HG03354 (cell line): ENCODE measurements at regions not wholly inside any gene's neighbourhood (a gene's known extent, or its start where the extent isn't known, plus 50 kb on each side); places are given as distances from the start of the nearest gene placed in this dataset.

Experiments
- ATAC-seq: cut with Tn5 transposase; IDR thresholded peaks from one replicate; pipeline ENCODE4 v1.9.1; 2021; ENCODE audit warnings: mild to moderate bottlenecking; ENCODE audit not compliant: unreplicated experiment, poor library complexity, severe bottlenecking

DNA sequence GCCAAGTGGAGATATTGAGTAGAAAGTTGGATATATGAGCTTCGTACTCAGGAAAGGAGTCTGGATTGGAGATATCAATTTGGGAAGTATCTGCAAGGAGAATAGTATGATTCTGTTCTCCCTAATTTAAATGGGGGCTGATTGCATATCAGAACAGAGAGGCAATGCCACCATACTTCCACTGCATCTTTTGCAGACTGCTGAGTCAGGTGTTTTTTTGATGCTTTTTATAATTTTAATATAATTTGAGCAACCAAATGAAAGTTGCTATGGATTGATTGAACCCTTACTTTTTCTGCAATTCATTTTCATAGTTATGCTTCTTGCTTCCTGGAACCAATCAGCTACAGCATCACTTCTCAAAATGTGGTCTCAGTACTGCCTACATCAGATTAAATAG is 590.3 kb downstream of the USP25 start:
- no peak for ATAC-seq

DNA sequence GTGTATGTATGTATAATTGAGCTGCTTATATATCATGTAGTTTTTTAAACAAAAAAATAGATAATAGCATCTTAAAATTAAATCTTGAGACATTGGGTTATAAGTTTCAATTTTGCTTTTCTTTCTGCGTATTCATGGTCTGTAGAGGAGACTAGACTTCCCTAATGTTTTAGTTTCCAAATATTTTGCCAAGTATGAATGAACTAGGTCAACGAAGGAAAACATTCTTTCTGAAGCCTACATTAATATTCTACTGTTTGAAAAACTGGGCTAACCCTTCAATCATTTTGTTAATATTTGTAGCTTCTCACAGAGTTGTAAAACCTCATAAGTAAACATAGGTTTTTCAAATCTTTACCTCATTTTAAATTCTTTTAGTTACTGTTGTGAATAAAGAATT is 592.7 kb downstream of the USP25 start:
- no peak for ATAC-seq

DNA sequence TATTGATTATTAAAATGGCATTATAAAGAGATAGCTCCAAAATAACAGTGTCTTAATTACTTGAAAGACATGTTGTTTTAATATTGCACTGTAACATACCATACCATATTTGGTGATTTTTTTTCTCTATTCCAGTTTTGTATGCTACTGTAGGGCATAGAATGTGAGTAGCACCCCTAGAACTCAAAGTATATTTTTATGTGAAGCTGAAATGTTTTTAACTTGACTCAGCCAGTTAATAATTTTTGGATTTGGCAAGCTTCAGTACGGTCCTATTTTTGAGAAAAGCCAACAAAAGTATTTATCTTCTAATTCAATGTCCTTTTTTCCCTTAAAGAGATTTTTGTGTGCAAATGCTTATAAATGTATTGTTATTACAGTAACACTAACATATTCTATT is 593.8 kb downstream of the USP25 start:
- no peak for ATAC-seq

DNA sequence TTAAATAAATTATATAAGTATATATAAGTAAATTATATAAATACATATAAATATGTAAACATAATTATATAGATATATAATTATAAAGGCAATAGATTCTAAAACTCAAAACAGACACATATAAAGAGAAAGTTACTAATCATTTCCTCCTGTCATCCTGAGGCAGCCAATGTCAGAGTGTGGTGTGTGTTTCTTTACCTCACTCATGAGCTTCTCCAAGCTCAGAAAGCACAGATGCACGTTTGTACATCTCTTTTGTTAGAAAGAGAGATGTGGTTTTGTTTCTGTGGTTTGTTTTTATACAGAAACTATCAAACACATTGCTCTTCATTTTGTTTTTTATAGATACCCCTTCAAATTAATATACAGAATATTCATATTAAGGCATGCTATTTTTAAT is 594.8 kb downstream of the USP25 start:
- no peak for ATAC-seq

DNA sequence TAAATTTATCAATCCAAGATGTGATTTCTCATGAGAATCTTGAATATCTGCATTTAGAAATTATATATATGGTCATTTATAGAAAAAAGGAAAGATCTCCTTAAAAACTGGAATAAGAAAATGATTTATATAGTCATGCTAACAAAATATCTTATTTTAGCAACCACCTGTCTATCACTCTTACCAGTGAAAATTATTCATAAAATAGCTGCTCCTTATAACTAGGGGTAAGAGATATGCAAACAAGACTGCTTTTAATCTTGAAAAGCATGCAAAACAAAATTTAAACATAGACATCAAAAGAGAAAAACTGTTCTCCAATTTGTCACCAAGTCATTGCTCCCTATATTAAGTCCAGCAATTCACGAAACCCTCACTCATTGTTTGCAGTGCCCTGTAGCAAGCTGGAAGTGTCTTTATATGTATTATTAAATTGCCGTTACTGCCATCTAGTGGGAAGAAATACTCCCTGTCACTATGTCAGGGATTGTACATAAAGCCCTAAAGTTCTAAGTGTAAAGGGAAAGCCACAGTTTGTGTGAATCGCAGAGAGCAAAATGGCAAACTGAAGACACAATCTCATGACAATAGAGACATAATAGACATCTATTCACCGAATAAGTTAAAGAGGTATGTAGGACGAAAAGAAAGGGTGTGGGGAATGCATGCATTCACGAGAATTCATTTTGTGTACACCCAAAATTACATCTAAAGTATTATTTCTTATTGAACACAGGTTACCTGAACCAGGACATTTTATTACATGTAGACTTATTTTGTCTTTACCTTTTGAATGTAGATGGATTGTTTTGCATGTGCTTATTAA is 600.5 kb downstream of the USP25 start:
- ATAC-seq: peak; percentile 90

DNA sequence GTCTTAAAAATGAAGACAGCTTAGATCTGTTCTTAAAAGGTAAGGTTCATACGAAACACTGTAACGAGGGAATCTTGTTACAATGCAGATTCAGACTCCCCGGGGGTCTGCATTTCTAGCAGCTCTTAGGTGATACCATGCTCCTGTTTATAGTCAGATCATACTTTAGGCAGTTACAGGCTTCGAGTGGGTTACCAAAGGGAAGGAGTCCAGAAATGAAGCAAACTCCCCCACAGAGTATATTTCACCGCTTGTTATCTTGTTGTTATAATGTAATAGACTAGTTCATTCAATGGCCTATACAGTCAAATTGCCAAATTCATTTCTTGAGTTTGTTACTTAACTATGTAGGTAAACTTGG is 601.1 kb downstream of the USP25 start:
- no peak for ATAC-seq

DNA sequence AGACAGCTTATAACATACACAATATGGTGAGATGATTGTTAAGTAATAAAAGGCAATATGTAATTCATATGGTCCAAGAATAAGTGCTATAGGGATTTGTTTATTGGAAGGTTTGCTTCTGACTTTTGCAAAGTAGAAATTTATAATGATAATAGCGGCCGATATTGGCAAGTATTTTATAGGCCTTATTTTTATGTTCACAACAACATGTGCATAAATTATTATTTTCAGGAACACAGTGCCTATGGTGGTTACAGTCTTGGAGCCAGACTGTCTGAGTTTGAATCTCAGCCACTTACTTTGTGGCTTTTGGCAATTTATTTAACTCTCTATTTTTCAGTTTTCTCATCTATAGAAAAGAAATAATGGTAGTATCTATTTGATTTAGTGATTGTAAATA is 607.5 kb downstream of the USP25 start:
- no peak for ATAC-seq

DNA sequence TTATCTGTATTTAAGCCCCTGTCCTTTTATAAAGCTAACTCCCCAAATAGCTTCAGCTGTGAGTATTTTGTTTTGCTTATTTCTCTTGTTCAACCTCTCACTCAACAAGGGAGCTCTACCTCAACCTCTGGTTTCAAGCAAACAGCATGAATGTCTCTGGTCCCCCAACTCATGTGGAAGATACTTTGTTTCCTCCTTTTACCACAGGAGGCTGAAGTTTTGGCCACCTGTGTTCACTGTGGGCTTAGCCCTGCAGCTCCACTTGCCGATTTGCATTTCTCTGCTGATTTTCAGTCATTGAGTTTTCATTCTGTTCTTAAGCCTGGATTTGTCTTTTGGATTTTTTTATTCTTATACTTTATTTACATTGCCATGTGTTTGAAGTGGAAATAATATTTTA is 613.1 kb downstream of the USP25 start:
- ATAC-seq: no peak

DNA sequence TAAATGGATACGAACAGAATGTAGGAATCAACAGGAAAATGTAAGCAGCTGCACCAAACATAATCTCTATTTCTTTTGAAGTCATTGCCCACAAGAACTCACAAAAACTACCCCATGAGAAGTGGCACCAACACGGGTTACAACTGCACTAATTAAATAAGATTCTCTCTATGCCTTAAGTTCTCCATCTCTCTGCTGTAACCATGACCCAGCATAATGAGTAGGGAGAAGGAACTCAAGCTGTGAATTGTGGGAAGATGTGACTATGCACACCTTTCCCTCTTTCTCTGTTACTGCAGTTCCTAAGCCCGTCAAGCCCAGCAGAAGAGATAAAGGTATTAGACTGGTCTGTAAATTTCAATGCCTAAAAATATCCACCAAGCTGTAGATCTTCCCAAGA is 614.0 kb downstream of the USP25 start:
- no peak for ATAC-seq

DNA sequence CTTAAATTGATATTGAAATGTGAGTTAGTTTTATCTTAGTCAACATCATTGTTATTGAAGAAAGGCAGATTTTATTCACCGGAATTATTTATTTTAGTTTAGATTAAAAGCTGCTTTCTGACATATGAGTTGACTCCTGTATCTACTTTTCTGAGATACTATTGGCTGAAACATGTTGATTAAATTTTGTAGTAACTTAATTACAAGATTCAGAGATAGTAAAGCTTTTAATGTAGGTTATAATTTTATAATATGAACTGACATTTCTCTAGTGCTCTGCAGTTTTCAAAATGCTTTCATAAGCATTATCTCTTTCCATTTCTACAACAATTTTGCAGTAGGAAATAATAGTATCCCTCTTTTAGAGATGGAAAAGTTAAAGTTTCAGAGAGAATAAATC is 616.0 kb downstream of the USP25 start:
- ATAC-seq: no peak

DNA sequence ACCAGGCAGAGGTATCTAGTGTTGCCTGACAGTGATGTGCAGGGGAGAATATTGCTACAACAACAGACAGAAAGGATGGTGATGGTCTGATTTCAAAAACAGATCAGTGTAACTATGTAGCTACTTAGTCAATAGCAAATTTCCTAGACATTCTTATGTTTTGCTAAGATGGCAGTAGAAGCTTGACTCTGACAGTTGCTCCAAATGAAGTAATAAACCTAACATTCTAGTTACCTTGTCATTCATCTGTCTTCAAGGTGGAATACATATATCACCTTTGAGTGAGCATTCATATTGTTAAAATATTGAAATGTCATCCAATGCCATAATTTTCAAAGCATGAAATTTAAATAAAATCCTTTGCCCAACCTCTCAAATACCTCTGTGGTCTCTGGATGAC is 617.4 kb downstream of the USP25 start:
- no peak for ATAC-seq

DNA sequence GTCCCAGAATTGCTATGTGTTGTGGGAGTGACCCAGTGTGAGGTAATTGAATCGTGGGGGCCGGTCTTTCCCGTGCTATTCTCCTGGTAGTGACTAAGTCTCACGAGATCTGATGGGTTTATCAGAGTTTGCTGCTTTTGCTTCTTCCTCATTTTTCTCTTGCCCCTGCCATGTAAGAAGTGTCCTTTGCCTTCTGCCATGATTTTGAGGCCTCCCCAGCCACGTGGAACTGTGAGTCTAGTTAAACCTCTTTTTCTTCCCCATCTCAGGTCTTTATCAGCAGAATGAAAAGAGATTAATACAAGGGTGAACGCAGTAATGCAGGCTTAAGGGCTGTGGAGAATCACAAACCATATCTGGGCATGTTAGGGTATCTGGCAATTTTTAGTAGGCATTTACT is 624.0 kb downstream of the USP25 start:
- ATAC-seq: no peak

DNA sequence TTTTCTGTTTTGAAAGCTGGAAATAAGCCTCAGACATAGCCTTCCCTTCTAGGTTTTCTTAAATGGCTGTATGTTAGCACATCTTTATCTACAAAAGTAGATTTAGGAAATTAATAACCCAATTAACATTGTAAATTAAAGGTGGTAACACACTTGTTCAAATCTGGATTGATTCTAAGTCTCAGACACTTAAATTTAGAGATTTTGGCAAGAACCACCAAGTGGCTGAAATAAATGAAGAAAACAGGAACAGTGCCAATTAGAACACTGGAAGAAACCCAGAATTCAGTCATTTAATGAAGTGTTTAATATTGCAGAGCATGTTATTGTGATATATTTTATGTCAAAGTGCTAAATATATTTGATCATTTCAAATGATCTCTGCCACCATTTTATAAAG is 628.2 kb downstream of the USP25 start:
- ATAC-seq: no peak

DNA sequence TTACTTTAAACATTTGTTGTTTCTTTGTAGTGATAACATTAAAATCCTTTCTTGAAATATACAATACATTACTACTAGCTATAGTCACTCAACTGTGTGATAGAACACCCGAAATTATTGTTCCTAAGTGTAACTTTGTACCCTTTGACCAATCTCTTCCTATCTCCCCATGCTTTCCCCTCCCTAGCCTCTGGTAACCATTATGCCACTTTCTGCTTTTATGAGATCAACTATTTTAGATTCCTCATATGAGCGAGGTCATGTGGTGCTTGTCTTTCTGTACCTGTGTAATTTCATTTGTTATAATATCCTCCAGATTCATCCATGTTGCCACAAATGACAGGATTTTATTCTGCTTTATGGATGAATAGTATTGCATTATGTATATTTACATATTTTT is 629.0 kb downstream of the USP25 start:
- ATAC-seq: no peak

DNA sequence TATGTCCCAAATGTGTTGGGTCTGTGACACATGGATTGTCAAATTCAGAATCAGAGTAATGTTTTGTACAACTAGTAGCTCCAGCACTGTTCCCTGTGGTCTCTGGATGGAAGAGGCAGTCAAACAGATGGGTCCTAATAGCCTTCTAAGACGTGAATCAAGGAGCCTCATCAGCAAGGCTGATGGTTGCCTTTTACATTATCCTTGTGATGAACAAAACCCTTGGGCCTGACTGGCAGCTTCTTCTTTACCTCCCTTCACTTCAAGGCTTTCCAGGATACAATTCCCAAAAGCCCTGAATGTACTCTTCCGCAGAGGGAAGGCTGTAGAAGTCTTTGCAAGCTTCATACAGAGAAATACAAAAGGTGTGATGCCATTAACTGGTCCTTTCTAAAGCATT is 633.3 kb downstream of the USP25 start:
- no peak for ATAC-seq

DNA sequence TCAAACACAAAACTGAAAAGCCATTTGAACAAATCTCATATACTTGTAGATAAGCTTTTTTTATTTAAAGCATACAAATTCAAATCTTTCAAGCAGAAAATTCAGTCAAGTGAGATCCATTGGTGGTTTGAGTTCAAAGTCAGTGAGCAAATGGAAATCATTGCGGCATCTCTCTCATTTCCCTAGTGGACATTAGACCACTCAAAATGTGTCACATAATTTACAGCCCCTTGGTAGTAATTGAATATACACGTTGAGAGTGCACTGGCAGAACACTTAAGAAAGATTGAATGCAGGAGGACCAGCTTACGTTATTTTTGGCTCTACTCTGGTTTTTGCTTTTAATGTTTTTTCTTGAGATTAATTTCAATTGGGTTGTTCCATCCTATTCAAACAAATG is 633.7 kb downstream of the USP25 start:
- ATAC-seq: no peak

DNA sequence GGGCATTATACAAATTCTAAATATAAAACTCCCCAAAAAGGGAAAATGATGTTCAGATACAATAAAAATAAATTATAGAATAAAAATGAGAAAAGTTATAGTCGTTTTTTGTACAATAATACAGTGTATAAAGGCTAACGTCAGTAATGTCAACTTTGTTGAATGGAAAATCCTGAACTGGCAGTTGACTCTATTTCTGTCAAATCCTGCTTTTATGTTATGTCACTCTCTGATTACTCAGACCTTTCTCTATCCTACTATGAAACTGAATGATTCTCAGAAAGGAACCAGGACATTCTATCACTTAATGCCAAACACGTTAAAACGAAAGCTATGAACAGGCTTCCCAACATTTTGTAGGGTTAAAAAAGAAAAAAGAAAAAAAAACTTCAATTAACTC is 636.4 kb downstream of the USP25 start:
- no peak for ATAC-seq

DNA sequence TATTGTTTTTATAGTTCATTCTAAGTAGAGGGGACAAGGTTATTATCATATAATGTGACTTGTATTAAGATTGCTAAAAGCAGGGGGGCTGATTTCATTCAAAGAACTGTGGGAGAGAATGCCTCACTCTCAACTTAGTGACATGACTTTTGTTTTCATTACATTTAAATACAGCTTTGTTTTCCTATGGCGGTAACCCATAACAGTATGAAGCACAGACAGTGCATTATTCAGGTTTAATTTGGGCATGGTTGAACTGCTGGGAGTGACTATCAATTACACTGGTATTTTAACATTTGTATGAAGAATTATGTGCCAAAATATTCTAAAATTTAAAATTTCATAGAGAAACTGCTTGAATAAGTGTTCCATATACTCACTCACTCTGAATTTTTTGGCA is 637.3 kb downstream of the USP25 start:
- ATAC-seq: no peak

DNA sequence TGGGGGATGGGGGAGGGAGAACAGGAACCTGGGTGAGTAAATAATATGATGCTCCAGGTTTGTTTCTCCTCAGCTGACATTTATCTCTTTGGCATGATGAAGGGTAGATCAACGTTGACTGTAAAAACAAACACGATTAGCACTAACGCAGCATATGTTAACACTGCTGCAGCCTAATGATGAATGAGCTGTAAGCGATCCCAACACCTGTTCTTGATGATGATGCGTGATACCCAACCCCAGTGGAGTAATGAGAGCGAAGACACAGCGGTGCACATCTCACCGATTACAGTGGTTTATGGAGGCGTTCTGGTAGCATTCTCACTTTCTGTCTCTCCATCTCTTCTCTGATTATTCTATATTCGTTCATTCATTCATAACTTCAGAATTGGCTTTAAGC is 640.4 kb downstream of the USP25 start:
- ATAC-seq: no peak

DNA sequence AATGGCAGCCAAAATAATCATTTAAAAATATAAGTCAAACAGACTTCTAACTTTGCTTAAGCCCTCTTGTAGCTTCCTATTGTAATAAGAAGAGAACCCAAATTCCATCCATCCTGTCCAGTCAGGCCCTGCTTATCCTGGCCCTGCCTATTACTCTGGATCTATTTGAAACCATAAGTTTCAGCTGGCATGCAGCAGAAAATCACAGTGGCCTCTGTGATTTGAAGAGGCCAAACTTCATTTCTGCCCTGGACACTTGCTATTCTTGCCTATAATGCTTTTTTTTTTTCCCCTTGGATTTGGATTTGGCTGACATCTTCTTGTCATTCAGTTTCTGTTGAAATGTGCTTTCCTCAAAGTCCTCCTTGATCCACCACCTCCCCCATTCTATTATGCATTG is 642.8 kb downstream of the USP25 start:
- no peak for ATAC-seq

DNA sequence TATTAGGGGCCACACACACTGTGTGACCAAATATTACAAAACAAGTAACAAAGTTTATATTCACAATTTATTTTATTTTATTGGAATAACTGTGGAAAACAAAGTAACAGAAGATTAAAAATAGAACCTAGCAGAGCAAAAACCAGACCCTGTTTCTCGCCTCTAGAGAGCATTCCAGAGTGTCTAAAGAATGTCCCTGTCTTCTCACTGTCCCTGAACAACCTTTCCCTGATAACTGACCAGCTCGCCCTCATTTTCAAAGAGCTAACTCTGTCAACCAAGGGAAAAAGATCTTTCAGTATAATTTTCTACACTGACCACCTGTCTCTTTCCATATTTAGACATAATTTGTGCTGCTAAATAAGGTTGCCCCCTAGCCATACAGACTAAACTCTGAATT is 646.9 kb downstream of the USP25 start:
- ATAC-seq: no peak

DNA sequence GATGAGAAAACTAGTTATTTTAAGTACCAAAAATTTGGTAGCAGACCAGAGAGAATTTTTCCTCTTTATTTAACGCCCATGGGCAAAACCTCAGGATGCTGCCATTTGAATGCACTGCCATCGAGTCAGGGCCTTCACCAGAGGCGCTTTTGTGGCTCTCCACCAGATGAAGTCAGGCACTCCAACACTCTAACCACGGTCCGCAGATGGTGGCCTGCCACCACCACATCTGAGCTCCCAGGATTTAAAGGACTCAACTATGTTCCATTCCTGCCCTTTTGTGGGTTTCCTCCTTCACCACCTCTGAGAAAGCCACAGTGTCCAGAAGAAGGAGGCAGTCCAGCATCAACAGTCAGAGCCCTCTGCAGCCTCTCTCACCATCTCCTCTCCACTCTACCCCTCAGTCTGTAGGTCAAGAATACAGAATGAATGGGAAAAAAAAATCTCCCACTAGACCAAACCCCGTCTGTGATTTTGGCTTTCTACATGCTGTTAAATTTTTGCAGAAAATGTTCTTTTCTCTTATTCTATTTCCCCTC is 647.4 kb downstream of the USP25 start:
- no peak for ATAC-seq
